IMR-90 (cell line): ENCODE measurements at regions not wholly inside any gene's neighbourhood (a gene's known extent, or its start where the extent isn't known, plus 50 kb on each side); places are given as distances from the start of the nearest gene placed in this dataset.

Experiments used
- ATAC-seq: fragments of 200-7000 bp; cut with Tn5 transposase; 2 replicates; pipeline ENCODE4 v1.9.1; 2020; ENCODE audit warnings: low read depth, mild to moderate bottlenecking, moderate library complexity
- BruUV-seq: library from RNA; stranded (reverse); fragments of 400-500 nt; replicated peaks from 2 replicates; lab custom pipeline; 2021; lab: Mats Ljungman, UMichigan
- CTCF ChIA-PET: fragments of 300-600 bp; formaldehyde crosslinking; extraction: SDS; loops from one replicate; lab custom pipeline; 2021; ENCODE audit warnings: antibody characterized with exemption; lab: Yijun Ruan, JAX
- POLR2A ChIA-PET: fragments of 300-600 bp; sonication (Branson Sonifier 250); formaldehyde crosslinking; loops from one replicate; lab custom pipeline; 2022; ENCODE audit warnings: antibody characterized with exemption; ENCODE audit not compliant: unreplicated experiment; lab: Charles Lee
- DNase-seq: peaks from one replicate; pipeline ENCODE4 v3.0.0; 2013
- H2AFZ ChIP-seq: replicated peaks from 2 replicates; pipeline ENCODE3; 2013; ENCODE audit warnings: low read length, mild to moderate bottlenecking; ENCODE audit not compliant: poor library complexity
- H2AK5ac ChIP-seq: 2 replicates; pipeline ENCODE4 v1.6.1; 2013; ENCODE audit warnings: low read depth, low read length, inconsistent platforms
- H2AK9ac ChIP-seq: replicated peaks from 2 replicates; pipeline ENCODE3; 2013; ENCODE audit warnings: mild to moderate bottlenecking, low read depth, low read length, moderate library complexity; ENCODE audit not compliant: poor library complexity
- H2BK120ac ChIP-seq: 2 replicates; pipeline ENCODE4 v1.6.1; 2013; ENCODE audit warnings: low read depth, low read length, inconsistent platforms
- H2BK15ac ChIP-seq: 3 replicates; pipeline ENCODE4 v1.6.1; 2013; ENCODE audit warnings: low read depth, low read length, inconsistent platforms
- H2BK20ac ChIP-seq: 2 replicates; pipeline ENCODE4 v1.6.1; 2013; ENCODE audit warnings: low read depth, mild to moderate bottlenecking, inconsistent platforms, low read length, moderate library complexity
- H2BK5ac ChIP-seq: 2 replicates; pipeline ENCODE4 v1.6.1; 2013; ENCODE audit warnings: mild to moderate bottlenecking, low read depth, low read length, inconsistent platforms; ENCODE audit not compliant: poor library complexity, severe bottlenecking
- H3K14ac ChIP-seq: replicated peaks from 2 replicates; pipeline ENCODE4 v1.6.1; 2013; ENCODE audit warnings: low read depth, low read length, inconsistent platforms
- H3K18ac ChIP-seq: 2 replicates; pipeline ENCODE4 v1.6.1; 2013; ENCODE audit warnings: low read depth, low read length, control low read depth
- H3K23ac ChIP-seq: 2 replicates; pipeline ENCODE4 v1.6.1; 2013; ENCODE audit warnings: low read depth, low read length, inconsistent platforms
- H3K27ac ChIP-seq: 2 replicates; pipeline ENCODE4 v1.5.1; 2013; ENCODE audit warnings: mild to moderate bottlenecking, control low read depth, low read length; ENCODE audit not compliant: insufficient read depth
- H3K27me3 ChIP-seq: 2 replicates; pipeline ENCODE4 v1.6.1; 2013; ENCODE audit warnings: low read length; ENCODE audit not compliant: control insufficient read depth, insufficient read depth
- H3K36me3 ChIP-seq: 2 replicates; pipeline ENCODE4 v1.6.1; 2013; ENCODE audit warnings: low read length, mixed read lengths; ENCODE audit not compliant: control insufficient read depth, insufficient read depth
- H3K4ac ChIP-seq: 2 replicates; pipeline ENCODE4 v1.6.1; 2013; ENCODE audit warnings: low read depth, low read length, inconsistent platforms
- H3K4me1 ChIP-seq: 2 replicates; pipeline ENCODE4 v1.6.1; 2013; ENCODE audit warnings: low read length, mixed read lengths; ENCODE audit not compliant: control insufficient read depth, insufficient read depth
- H3K4me2 ChIP-seq: 2 replicates; pipeline ENCODE4 v1.6.1; 2013; ENCODE audit warnings: low read depth, mild to moderate bottlenecking, control low read depth, low read length, moderate library complexity
- H3K4me3 ChIP-seq: 2 replicates; pipeline ENCODE4 v1.5.1; 2013; ENCODE audit warnings: low read depth, mild to moderate bottlenecking, control low read depth, low read length, moderate library complexity; ENCODE audit not compliant: insufficient read depth
- H3K56ac ChIP-seq: 2 replicates; pipeline ENCODE4 v1.6.1; 2013; ENCODE audit warnings: low read length, inconsistent platforms; ENCODE audit not compliant: insufficient read depth; ENCODE audit errors: extremely low read depth
- H3K79me1 ChIP-seq, 2 experiments: 2 replicates each; pipeline ENCODE4 v1.6.1; 2013; ENCODE audit warnings: low read length in 2 of 2, inconsistent platforms in 1 of 2, low read depth in 1 of 2
- H3K9ac ChIP-seq: 2 replicates; pipeline ENCODE4 v1.6.1; 2013; ENCODE audit warnings: low read depth, low read length, control low read depth
- H3K9me1 ChIP-seq: 2 replicates; pipeline ENCODE4 v1.6.1; 2013; ENCODE audit warnings: low read length, inconsistent platforms; ENCODE audit not compliant: insufficient read depth
- H3K9me3 ChIP-seq: 2 replicates; pipeline ENCODE4 v1.6.1; 2013; ENCODE audit warnings: low read length; ENCODE audit not compliant: control insufficient read depth, insufficient read depth
- H4K20me1 ChIP-seq: 2 replicates; pipeline ENCODE4 v1.6.1; 2013; ENCODE audit warnings: low read length, inconsistent platforms; ENCODE audit not compliant: insufficient read depth
- H4K5ac ChIP-seq: 2 replicates; pipeline ENCODE4 v1.6.1; 2013; ENCODE audit warnings: mild to moderate bottlenecking, low read depth, low read length, control low read depth
- H4K8ac ChIP-seq, 2 experiments: 2 replicates each; pipeline ENCODE4 v1.6.1; 2013; ENCODE audit warnings: low read depth in 2 of 2, low read length in 2 of 2, control low read depth in 1 of 2, inconsistent platforms in 1 of 2
- H4K91ac ChIP-seq: 2 replicates; pipeline ENCODE4 v1.6.1; 2013; ENCODE audit warnings: low read depth, low read length, inconsistent platforms; ENCODE audit not compliant: insufficient read depth
- BHLHE40 ChIP-seq: fragments of 150-350 bp; IDR thresholded peaks from 2 replicates; pipeline ENCODE4 v1.6.1; 2016; ENCODE audit warnings: mild to moderate bottlenecking, low read depth, low read length
- CEBPB ChIP-seq: IDR thresholded peaks from 2 replicates; pipeline ENCODE4 v1.6.1; 2012; ENCODE audit warnings: low read depth, low read length, improper control_type of control experiment
- CHD1 ChIP-seq: IDR thresholded peaks from 2 replicates; pipeline ENCODE4 v1.6.1; 2012; ENCODE audit warnings: low read depth, low read length, improper control_type of control experiment
- SMC3 ChIP-seq: fragments of 150-350 bp; IDR thresholded peaks from 2 replicates; pipeline ENCODE4 v1.6.1; 2016; ENCODE audit warnings: low read depth, mild to moderate bottlenecking, antibody characterized with exemption, low read length, moderate library complexity
- WGBS, 2 experiments: methylation state at CpG; one replicate each; pipeline versions ENCODE4 v1.1.5 to v1.1.7; 2013; ENCODE audit warnings: missing lambda C conversion rate in 2 of 2; ENCODE audit not compliant: insufficient read length in 1 of 2; ENCODE audit errors: extremely low coverage in 2 of 2; 5-methylcytosine and 5-hydroxymethylcytosine counted together
- dilution Hi-C: fragments of 300-500 bp; cut with HindIII; formaldehyde crosslinking; loops from one replicate; pipeline ENCODE4 v1.14.3; 2018; ENCODE audit warnings: low sequenced_read_pairs; ENCODE audit not compliant: unreplicated experiment
- in situ Hi-C: fragments of 300-500 bp; cut with MboI; formaldehyde crosslinking; loops from 3 replicates; pipeline ENCODE4 v1.14.3; 2019; ENCODE audit warnings: low sequenced_read_pairs, inconsistent platforms, mixed read lengths
- intact Hi-C: fragments of 100-400 bp; cut with micrococcal nuclease; formaldehyde crosslinking; loops from 2 replicates; pipeline ENCODE4 v1.10.0; 2022
- TF ChIP-seq, protein P1 (sequence below): fragments of 150-350 bp; IDR thresholded peaks from 2 replicates; pipeline ENCODE4 v1.6.1; 2017; ENCODE audit warnings: mild to moderate bottlenecking, antibody characterized with exemption, low read length, low read depth
- TF ChIP-seq, protein P2 (sequence below): conservative IDR thresholded peaks from 2 replicates; pipeline ENCODE4 v1.5.1; 2012; ENCODE audit warnings: mild to moderate bottlenecking, low read depth, low read length, improper control_type of control experiment

DNA sequence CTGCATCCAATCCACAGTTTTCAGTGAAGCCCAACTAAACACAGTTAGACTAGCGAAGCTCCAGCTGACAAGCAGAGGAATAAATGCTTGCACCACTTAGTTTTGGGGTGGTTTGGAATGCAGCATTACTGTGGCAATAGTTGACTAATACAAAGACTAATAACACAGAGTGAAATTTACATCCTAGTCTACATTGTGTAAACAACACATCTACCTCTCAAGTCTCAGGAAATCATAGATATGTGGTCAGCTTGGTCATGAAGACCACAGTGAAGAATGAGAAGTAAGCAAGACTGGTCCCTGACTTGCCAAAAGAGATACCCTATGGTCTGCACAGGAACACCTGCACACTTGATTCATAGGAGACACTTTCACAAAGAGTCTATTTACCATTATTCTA lies 155.1 kb upstream of the TANK start:
- Histone ChIP-seq H3K4me3 (no peak overlapping the region), H3K79me1 (no peaks in the 10 kb centered on the region), H2BK20ac (0 out of 2 replicates have a peak overlapping the region, but pooled peaks have one; percentile 21), H3K18ac (no peak overlapping the region), H4K20me1 (no peaks in the 10 kb centered on the region), H3K36me3 (no peaks in the 10 kb centered on the region), H3K4me2 (no peak overlapping the region), H3K14ac (no peak overlapping the region), H2BK15ac (0 out of 3 replicates have a peak overlapping the region, but pooled peaks have one; percentile 20), H3K27ac (no peak overlapping the region), H4K8ac (no peak overlapping the region), H3K23ac (peak overlapping the region; percentile 10; the same call in 1 of the 2 replicates), H3K9me1 (0 out of 2 replicates have a peak, but pooled peaks cover 3% of the 10 kb centered on the region), H3K9me3 (no peaks in the 10 kb centered on the region), H3K56ac (no peak overlapping the region), H3K27me3 (no peaks in the 10 kb centered on the region), H2AK9ac (no peak overlapping the region), H2AFZ (no peak overlapping the region), H2BK120ac (peak overlapping the region; percentile 47; the same call in 1 of the 2 replicates), H3K9ac (no peak overlapping the region), H3K4me1 (peaks cover 2% of the 10 kb centered on the region; the same call in 1 of the 2 replicates), H4K5ac (no peak overlapping the region), H2BK5ac (no peak overlapping the region), H4K91ac (no peak overlapping the region), H3K4ac (no peak overlapping the region), H2AK5ac (peak overlapping the region; percentile 9)
- TF ChIP-seq SMC3: no peak
- TF ChIP-seq, protein P1, sequence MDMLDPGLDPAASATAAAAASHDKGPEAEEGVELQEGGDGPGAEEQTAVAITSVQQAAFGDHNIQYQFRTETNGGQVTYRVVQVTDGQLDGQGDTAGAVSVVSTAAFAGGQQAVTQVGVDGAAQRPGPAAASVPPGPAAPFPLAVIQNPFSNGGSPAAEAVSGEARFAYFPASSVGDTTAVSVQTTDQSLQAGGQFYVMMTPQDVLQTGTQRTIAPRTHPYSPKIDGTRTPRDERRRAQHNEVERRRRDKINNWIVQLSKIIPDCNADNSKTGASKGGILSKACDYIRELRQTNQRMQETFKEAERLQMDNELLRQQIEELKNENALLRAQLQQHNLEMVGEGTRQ: no peak
- no peak for TF ChIP-seq CHD1
- TF ChIP-seq, protein P2, sequence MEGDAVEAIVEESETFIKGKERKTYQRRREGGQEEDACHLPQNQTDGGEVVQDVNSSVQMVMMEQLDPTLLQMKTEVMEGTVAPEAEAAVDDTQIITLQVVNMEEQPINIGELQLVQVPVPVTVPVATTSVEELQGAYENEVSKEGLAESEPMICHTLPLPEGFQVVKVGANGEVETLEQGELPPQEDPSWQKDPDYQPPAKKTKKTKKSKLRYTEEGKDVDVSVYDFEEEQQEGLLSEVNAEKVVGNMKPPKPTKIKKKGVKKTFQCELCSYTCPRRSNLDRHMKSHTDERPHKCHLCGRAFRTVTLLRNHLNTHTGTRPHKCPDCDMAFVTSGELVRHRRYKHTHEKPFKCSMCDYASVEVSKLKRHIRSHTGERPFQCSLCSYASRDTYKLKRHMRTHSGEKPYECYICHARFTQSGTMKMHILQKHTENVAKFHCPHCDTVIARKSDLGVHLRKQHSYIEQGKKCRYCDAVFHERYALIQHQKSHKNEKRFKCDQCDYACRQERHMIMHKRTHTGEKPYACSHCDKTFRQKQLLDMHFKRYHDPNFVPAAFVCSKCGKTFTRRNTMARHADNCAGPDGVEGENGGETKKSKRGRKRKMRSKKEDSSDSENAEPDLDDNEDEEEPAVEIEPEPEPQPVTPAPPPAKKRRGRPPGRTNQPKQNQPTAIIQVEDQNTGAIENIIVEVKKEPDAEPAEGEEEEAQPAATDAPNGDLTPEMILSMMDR: no peak
- TF ChIP-seq BHLHE40: no peak
- 0 out of 2 replicates have a peak, but pooled peaks have one; percentile 13 for TF ChIP-seq CEBPB
- dilution Hi-C loops: no loop called here
- ATAC-seq: peak; percentile 59
- CTCF ChIA-PET: interaction anchor here (0.6 to 3.1 kb wide), 5 partner anchors 11 to 65 kb away, joined by 3 to 28 read pairs (median 4); no protein-coding TSS in a partner anchor
- no CpG with 5 or more reads among the region's 1 CpG for WGBS, 2 experiments
- DNase-seq: no peak
- POLR2A ChIA-PET: no interaction called here
- in situ Hi-C loops: no loop called here
- no TSS peak for BruUV-seq
- intact Hi-C loops: loop anchor here (2.0 kb wide), 1 partner anchor 58 kb away; no protein-coding TSS in a partner anchor
